ENCODE measurements at regions not wholly inside any gene's neighbourhood (a gene's known extent, or its start where the extent isn't known, plus 50 kb on each side); places are given as distances from the start of the nearest gene placed in this dataset.

GRCh38 chrX:95693365-95693764 lies 991.3 kb upstream of the DIAPH2 start:
- H3K4me1 ChIP-seq: no peaks in the 10 kb centered on the region
- intact Hi-C loops (cut with DNase I): no loop called here

GRCh38 chrX:95703696-95704095 lies 980.9 kb upstream of the DIAPH2 start:
- H3K4me1 ChIP-seq: no peaks in the 10 kb centered on the region
- intact Hi-C loops (cut with DNase I): no loop called here
- no peak for DNase-seq (ENCODE audit: low spot score in 2 of 2)

More at GRCh38 chrX:95693365-95693764, 991.3 kb upstream of the DIAPH2 start:
- no peaks in the 10 kb centered on the region for H3K9me3 ChIP-seq
- H3K4me3 ChIP-seq: no peak overlapping the region
- H3K27ac ChIP-seq: no peak overlapping the region
- TF ChIP-seq CTCF (IDR thresholded peaks at IDR 0.05): no peak
- H3K27me3 ChIP-seq: no peaks in the 10 kb centered on the region
- no peak for DNase-seq (ENCODE audit: low spot score in 2 of 2)
- no peaks in the 10 kb centered on the region for H3K36me3 ChIP-seq

GRCh38 chrX:95716841-95717240 lies 967.8 kb upstream of the DIAPH2 start:
- intact Hi-C loops (cut with DNase I): no loop called here
- H3K36me3 ChIP-seq: no peaks in the 10 kb centered on the region
- no peak for TF ChIP-seq CTCF (IDR thresholded peaks at IDR 0.05)

More at GRCh38 chrX:95703696-95704095, 980.9 kb upstream of the DIAPH2 start:
- peaks cover 0 to 4% of the 10 kb centered on the region in 2 donors for H3K9me3 ChIP-seq
- no peak overlapping the region for H3K4me3 ChIP-seq
- no peaks in the 10 kb centered on the region for H3K27me3 ChIP-seq
- no peak overlapping the region for H3K27ac ChIP-seq
- H3K36me3 ChIP-seq: no peaks in the 10 kb centered on the region
- no peak for TF ChIP-seq CTCF (IDR thresholded peaks at IDR 0.05)

GRCh38 chrX:95718746-95719145 lies 965.9 kb upstream of the DIAPH2 start:
- intact Hi-C loops (cut with DNase I): no loop called here
- Histone ChIP-seq H3K9me3 (no peaks in the 10 kb centered on the region), H3K36me3 (no peaks in the 10 kb centered on the region), H3K27me3 (no peaks in the 10 kb centered on the region), H3K27ac (no peak overlapping the region), H3K4me3 (no peak overlapping the region), H3K4me1 (no peaks in the 10 kb centered on the region)
- no peak for TF ChIP-seq CTCF (IDR thresholded peaks at IDR 0.05)
- no peak for DNase-seq (ENCODE audit: low spot score in 2 of 2)

More at GRCh38 chrX:95716841-95717240, 967.8 kb upstream of the DIAPH2 start:
- Histone ChIP-seq H3K9me3 (no peaks in the 10 kb centered on the region), H3K4me1 (no peaks in the 10 kb centered on the region), H3K4me3 (no peak overlapping the region), H3K27me3 (no peaks in the 10 kb centered on the region), H3K27ac (no peak overlapping the region)
- DNase-seq (ENCODE audit: low spot score in 2 of 2): no peak

GRCh38 chrX:95721011-95721410 lies 963.6 kb upstream of the DIAPH2 start:
- H3K4me3 ChIP-seq: no peak overlapping the region

More at GRCh38 chrX:95721011-95721410, 963.6 kb upstream of the DIAPH2 start:
- Histone ChIP-seq H3K9me3 (no peaks in the 10 kb centered on the region), H3K27ac (no peak overlapping the region), H3K27me3 (no peaks in the 10 kb centered on the region), H3K4me1 (no peaks in the 10 kb centered on the region), H3K36me3 (no peaks in the 10 kb centered on the region)
- intact Hi-C loops (cut with DNase I): no loop called here
- DNase-seq (ENCODE audit: low spot score in 2 of 2): no peak
- TF ChIP-seq CTCF (IDR thresholded peaks at IDR 0.05): no peak
